SK-N-SH (cell line): ENCODE measurements at regions not wholly inside any gene's neighbourhood (a gene's known extent, or its start where the extent isn't known, plus 50 kb on each side); places are given as distances from the start of the nearest gene placed in this dataset.
"Not testable (repeated sequence)": the region's sequence is repeated elsewhere in the genome, so short reads cannot be mapped to it uniquely, and the experiment has no call there.

Experiments
- CTCF ChIA-PET: fragments of 300-600, 350-600 bp; formaldehyde crosslinking; extraction: SDS; loops from one replicate; lab custom pipeline; 2021; lab: Yijun Ruan, JAX
- POLR2A ChIA-PET: fragments of 350-600 bp; sonication (Branson Sonifier 250); formaldehyde crosslinking; extraction: SDS; loops from one replicate; lab custom pipeline; 2020; ENCODE audit warnings: antibody characterized with exemption, inconsistent platforms; lab: Yijun Ruan, JAX
- DNase-seq: peaks from one replicate; pipeline ENCODE4 v3.0.0; 2012
- H2AFZ ChIP-seq: fragments of 200-600 bp; sonication (generic); 2 replicates; pipeline ENCODE4 v1.8.1; 2016; ENCODE audit warnings: antibody characterized with exemption, mild to moderate bottlenecking, low read depth
- H3F3A ChIP-seq: fragments of 200-600 bp; sonication (generic); replicated peaks from 2 replicates; pipeline ENCODE3; 2016; ENCODE audit warnings: antibody characterized with exemption, mild to moderate bottlenecking; ENCODE audit not compliant: insufficient read depth
- H3K27ac ChIP-seq, 2 experiments: fragments of 200-500 bp in 1 of 2; fragments of 200-600 bp in 1 of 2; sonication (Bioruptor generic) in 1 of 2; sonication (generic), shearing (Covaris generic) in 1 of 2; 2 replicates each; pipeline versions ENCODE4 v1.5.1 to v1.6.1; 2014 to 2016; ENCODE audit warnings: low read depth in 2 of 2, inconsistent platforms in 1 of 2, low read length in 1 of 2, mild to moderate bottlenecking in 1 of 2, mixed read lengths in 1 of 2
- H3K27me3 ChIP-seq: fragments of 200-600 bp; sonication (generic), shearing (Covaris generic); 2 replicates; pipeline ENCODE4 v1.6.1; 2016; ENCODE audit warnings: mixed run types; ENCODE audit not compliant: insufficient read depth
- H3K36me3 ChIP-seq, 2 experiments: fragments of 200-500 bp in 1 of 2; fragments of 200-600 bp in 1 of 2; sonication (Bioruptor generic) in 1 of 2; sonication (generic) in 1 of 2; replicated peaks in 1 of 2; 2 replicates each; pipeline versions ENCODE3 to v1.5.1; 2014 to 2016; ENCODE audit warnings: low read length in 1 of 2, mild to moderate bottlenecking in 1 of 2; ENCODE audit not compliant: insufficient read depth in 2 of 2, control insufficient read depth in 1 of 2
- H3K4me1 ChIP-seq, 2 experiments: fragments of 200-500 bp in 1 of 2; fragments of 200-600 bp in 1 of 2; sonication (Bioruptor generic) in 1 of 2; sonication (generic), shearing (Covaris generic) in 1 of 2; 2 replicates each; pipeline versions ENCODE4 v1.5.1 to v1.6.1; 2014 to 2016; ENCODE audit warnings: low read depth in 1 of 2, low read length in 1 of 2, mixed run types in 1 of 2; ENCODE audit not compliant: insufficient read depth in 2 of 2, control insufficient read depth in 1 of 2
- H3K4me2 ChIP-seq: fragments of 200-600 bp; sonication (generic), shearing (Covaris generic); 2 replicates; pipeline ENCODE4 v1.6.1; 2017; ENCODE audit warnings: mixed run types
- H3K4me3 ChIP-seq, 2 experiments: fragments of 200-500 bp in 1 of 2; fragments of 200-600 bp in 1 of 2; sonication (Bioruptor generic) in 1 of 2; sonication (generic), shearing (Covaris generic) in 1 of 2; 2 replicates each; pipeline versions ENCODE4 v1.5.1 to v1.8.1; 2014 to 2016; ENCODE audit warnings: low read depth in 2 of 2, inconsistent platforms in 1 of 2, low read length in 1 of 2, mild to moderate bottlenecking in 1 of 2, mixed read lengths in 1 of 2, moderate library complexity in 1 of 2
- H3K79me2 ChIP-seq: fragments of 200-600 bp; sonication (generic); 2 replicates; pipeline ENCODE4 v1.8.1; 2017; ENCODE audit warnings: mild to moderate bottlenecking; ENCODE audit not compliant: insufficient read depth
- H3K9ac ChIP-seq: fragments of 200-600 bp; sonication (generic); 2 replicates; pipeline ENCODE4 v1.6.1; 2017; ENCODE audit warnings: mixed run types
- H3K9me2 ChIP-seq: fragments of 200-600 bp; sonication (generic); 2 replicates; pipeline ENCODE4 v1.6.1; 2017; ENCODE audit warnings: mixed run types
- H3K9me3 ChIP-seq: fragments of 200-600 bp; sonication (generic); 2 replicates; pipeline ENCODE4 v1.6.1; 2017; ENCODE audit warnings: mixed run types, mild to moderate bottlenecking, moderate library complexity
- H4K20me1 ChIP-seq: fragments of 200-600 bp; sonication (generic); 2 replicates; pipeline ENCODE4 v1.6.1; 2017; ENCODE audit warnings: mild to moderate bottlenecking, mixed run types; ENCODE audit not compliant: insufficient read depth
- CTCF ChIP-seq: fragments of 200-600 bp; sonication (generic); IDR thresholded peaks from 2 replicates; pipeline ENCODE4 v1.6.1; 2017; ENCODE audit warnings: antibody characterized with exemption, mild to moderate bottlenecking, moderate library complexity
- ELF1 ChIP-seq: IDR thresholded peaks from 2 replicates; pipeline ENCODE4 v1.4.0; 2012
- EP300 ChIP-seq, 2 experiments: IDR thresholded peaks; 2 replicates each; pipeline versions ENCODE4 v1.4.0 to v1.6.1; 2012; ENCODE audit warnings: borderline replicate concordance in 1 of 2, low read depth in 1 of 2, low read length in 1 of 2
- EZH2phosphoT487 ChIP-seq: fragments of 200-600 bp; sonication (generic); IDR thresholded peaks from 2 replicates; pipeline ENCODE4 v1.6.1; 2017; ENCODE audit warnings: low read depth, mixed run types, mild to moderate bottlenecking, antibody characterized with exemption, moderate library complexity, borderline replicate concordance
- IRF3 ChIP-seq: fragments of 150-350 bp; IDR thresholded peaks from 2 replicates; pipeline ENCODE4 v1.6.1; 2016; ENCODE audit warnings: mild to moderate bottlenecking, low read depth, low read length
- NFIC ChIP-seq: IDR thresholded peaks from 2 replicates; pipeline ENCODE4 v1.4.0; 2012; ENCODE audit warnings: borderline replicate concordance
- NRF1 ChIP-seq: IDR thresholded peaks from 2 replicates; pipeline ENCODE4 v1.6.1; 2012; ENCODE audit warnings: low read depth, mild to moderate bottlenecking, low read length
- PBX3 ChIP-seq: IDR thresholded peaks from 2 replicates; pipeline ENCODE4; 2012
- RAD21 ChIP-seq: IDR thresholded peaks from 2 replicates; pipeline ENCODE4 v1.6.1; 2012; ENCODE audit warnings: mild to moderate bottlenecking, low read length
- SMC3 ChIP-seq: IDR thresholded peaks from 2 replicates; pipeline ENCODE4 v1.6.1; 2012; ENCODE audit warnings: low read depth, low read length, improper control_type of control experiment
- USF2 ChIP-seq: fragments of 150-350 bp; IDR thresholded peaks from 2 replicates; pipeline ENCODE4 v1.6.1; 2017; ENCODE audit warnings: antibody characterized with exemption, low read length, low read depth, borderline replicate concordance
- WGBS: methylation state at CpG from one replicate; pipeline ENCODE4 v1.1.6; 2017; ENCODE audit warnings: low lambda C conversion rate; 5-methylcytosine and 5-hydroxymethylcytosine counted together

GRCh38 chr4:10384974-10385373, 72.3 kb downstream of the ZNF518B start (continued):
- TF ChIP-seq PBX3 (no peak), IRF3 (no peak)

- Histone ChIP-seq H2AFZ (no peak overlapping the region), H3K4me1 (no peaks in the 10 kb centered on the region), H3K36me3 (no peaks in the 10 kb centered on the region), H3K27me3 (no peaks in the 10 kb centered on the region), H3K4me3 (no peak overlapping the region), H4K20me1 (no peaks in the 10 kb centered on the region), H3K27ac (no peak overlapping the region), H3K9me3 (no peaks in the 10 kb centered on the region), H3K79me2 (no peaks in the 10 kb centered on the region), H3F3A (no peaks in the 10 kb centered on the region), H3K9me2 (no peaks in the 10 kb centered on the region), H3K4me2 (no peak overlapping the region), H3K9ac (no peak overlapping the region)
- 0% methylated on average over 3 of the region's 3 CpGs for WGBS
- CTCF ChIA-PET = no interaction called here
- DNase-seq = no peak
- TF ChIP-seq CTCF (no peak), NRF1 (no peak)
- POLR2A ChIA-PET = no interaction called here
These were observed 73.8 kb downstream of the ZNF518B start for GRCh38 chr4:10383417-10383816.

GRCh38 chr4:10382171-10382570, 75.1 kb downstream of the ZNF518B start:
- H3K36me3 ChIP-seq, H3K79me2 ChIP-seq, H3K9me2 ChIP-seq, H3K4me3 ChIP-seq, CTCF ChIA-PET, POLR2A ChIA-PET, H3K4me2 ChIP-seq, H3K9me3 ChIP-seq, H3F3A ChIP-seq, H3K4me1 ChIP-seq, H3K27ac ChIP-seq, H3K27me3 ChIP-seq, DNase-seq, H3K9ac ChIP-seq, H2AFZ ChIP-seq, H4K20me1 ChIP-seq: not testable (repeated sequence)
- WGBS = 4% methylated on average over 1 of the region's 1 CpG

- CTCF ChIA-PET = no interaction called here
- WGBS = under 1% methylated on average over 4 of the region's 4 CpGs
- no peak for DNase-seq
These were observed 76.1 kb downstream of the ZNF518B start for GRCh38 chr4:10381146-10381545.

More at GRCh38 chr4:10381146-10381545, 76.1 kb downstream of the ZNF518B start:
- Histone ChIP-seq H3K9me3 (no peaks in the 10 kb centered on the region), H3K27ac (no peak overlapping the region), H3K4me3 (no peak overlapping the region), H3K4me1 (no peaks in the 10 kb centered on the region), H3F3A (no peaks in the 10 kb centered on the region), H3K9ac (no peak overlapping the region), H2AFZ (no peak overlapping the region), H3K4me2 (no peak overlapping the region), H3K79me2 (no peaks in the 10 kb centered on the region), H4K20me1 (no peaks in the 10 kb centered on the region), H3K9me2 (no peaks in the 10 kb centered on the region), H3K27me3 (no peaks in the 10 kb centered on the region), H3K36me3 (no peaks in the 10 kb centered on the region)
- TF ChIP-seq NFIC = no peak
- no peak for TF ChIP-seq SMC3
- no peak for TF ChIP-seq ELF1
- no peak for TF ChIP-seq PBX3
- TF ChIP-seq RAD21 = no peak
- TF ChIP-seq USF2 = no peak
- TF ChIP-seq EP300 (IDR thresholded peaks at IDR 0.05; ENCODE audit: borderline replicate concordance in 1 of 2, low read depth in 1 of 2, low read length in 1 of 2) = no peak
- TF ChIP-seq EZH2phosphoT487 = no peak
- POLR2A ChIA-PET = no interaction called here
